ENCODE measurements at regions not wholly inside any gene's neighbourhood (a gene's known extent, or its start where the extent isn't known, plus 50 kb on each side); places are given as distances from the start of the nearest gene placed in this dataset.

DNA sequence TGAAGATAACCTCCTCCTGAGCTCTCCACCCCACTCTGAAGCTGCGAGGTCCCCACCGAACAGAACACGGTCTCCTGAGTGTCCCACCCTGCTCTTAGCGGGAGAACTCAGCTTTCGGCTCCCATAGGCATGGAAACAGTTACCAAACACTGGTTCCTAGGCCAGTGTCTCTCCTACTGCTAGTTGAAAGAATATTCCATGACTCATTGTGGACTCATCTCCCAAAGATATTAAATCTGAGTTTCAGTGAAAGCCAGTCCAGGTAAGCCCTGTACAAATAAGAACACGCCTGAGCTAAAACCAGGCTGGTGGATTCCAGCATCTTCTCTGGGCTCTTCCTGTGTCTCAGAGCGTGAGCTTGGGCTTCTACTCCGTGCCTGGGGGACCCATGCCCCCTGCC lies 107.5 kb upstream of the CLDN14 start:
- Histone ChIP-seq H3K27me3 (ENCODE audit: insufficient read depth, poor library complexity, severe bottlenecking) (no peaks in the 10 kb centered on the region), H3K27ac (replicated peaks) (no peak overlapping the region), H3K4me3 (replicated peaks; ENCODE audit: insufficient read depth, low read length) (no peak overlapping the region)
- TF ChIP-seq, protein P1, sequence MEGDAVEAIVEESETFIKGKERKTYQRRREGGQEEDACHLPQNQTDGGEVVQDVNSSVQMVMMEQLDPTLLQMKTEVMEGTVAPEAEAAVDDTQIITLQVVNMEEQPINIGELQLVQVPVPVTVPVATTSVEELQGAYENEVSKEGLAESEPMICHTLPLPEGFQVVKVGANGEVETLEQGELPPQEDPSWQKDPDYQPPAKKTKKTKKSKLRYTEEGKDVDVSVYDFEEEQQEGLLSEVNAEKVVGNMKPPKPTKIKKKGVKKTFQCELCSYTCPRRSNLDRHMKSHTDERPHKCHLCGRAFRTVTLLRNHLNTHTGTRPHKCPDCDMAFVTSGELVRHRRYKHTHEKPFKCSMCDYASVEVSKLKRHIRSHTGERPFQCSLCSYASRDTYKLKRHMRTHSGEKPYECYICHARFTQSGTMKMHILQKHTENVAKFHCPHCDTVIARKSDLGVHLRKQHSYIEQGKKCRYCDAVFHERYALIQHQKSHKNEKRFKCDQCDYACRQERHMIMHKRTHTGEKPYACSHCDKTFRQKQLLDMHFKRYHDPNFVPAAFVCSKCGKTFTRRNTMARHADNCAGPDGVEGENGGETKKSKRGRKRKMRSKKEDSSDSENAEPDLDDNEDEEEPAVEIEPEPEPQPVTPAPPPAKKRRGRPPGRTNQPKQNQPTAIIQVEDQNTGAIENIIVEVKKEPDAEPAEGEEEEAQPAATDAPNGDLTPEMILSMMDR (IDR thresholded peaks at IDR 0.05; ENCODE audit: insufficient read depth, low read length), result no peak
- TF ChIP-seq POLR2AphosphoS5 (IDR thresholded peaks at IDR 0.05; ENCODE audit: low read depth), result no peak
- no peak for TF ChIP-seq SPI1 (IDR thresholded peaks at IDR 0.05; ENCODE audit: borderline replicate concordance, low read depth)
- no peak for TF ChIP-seq GABPA (IDR thresholded peaks at IDR 0.05; ENCODE audit: low read depth)
- TF ChIP-seq, protein P2, sequence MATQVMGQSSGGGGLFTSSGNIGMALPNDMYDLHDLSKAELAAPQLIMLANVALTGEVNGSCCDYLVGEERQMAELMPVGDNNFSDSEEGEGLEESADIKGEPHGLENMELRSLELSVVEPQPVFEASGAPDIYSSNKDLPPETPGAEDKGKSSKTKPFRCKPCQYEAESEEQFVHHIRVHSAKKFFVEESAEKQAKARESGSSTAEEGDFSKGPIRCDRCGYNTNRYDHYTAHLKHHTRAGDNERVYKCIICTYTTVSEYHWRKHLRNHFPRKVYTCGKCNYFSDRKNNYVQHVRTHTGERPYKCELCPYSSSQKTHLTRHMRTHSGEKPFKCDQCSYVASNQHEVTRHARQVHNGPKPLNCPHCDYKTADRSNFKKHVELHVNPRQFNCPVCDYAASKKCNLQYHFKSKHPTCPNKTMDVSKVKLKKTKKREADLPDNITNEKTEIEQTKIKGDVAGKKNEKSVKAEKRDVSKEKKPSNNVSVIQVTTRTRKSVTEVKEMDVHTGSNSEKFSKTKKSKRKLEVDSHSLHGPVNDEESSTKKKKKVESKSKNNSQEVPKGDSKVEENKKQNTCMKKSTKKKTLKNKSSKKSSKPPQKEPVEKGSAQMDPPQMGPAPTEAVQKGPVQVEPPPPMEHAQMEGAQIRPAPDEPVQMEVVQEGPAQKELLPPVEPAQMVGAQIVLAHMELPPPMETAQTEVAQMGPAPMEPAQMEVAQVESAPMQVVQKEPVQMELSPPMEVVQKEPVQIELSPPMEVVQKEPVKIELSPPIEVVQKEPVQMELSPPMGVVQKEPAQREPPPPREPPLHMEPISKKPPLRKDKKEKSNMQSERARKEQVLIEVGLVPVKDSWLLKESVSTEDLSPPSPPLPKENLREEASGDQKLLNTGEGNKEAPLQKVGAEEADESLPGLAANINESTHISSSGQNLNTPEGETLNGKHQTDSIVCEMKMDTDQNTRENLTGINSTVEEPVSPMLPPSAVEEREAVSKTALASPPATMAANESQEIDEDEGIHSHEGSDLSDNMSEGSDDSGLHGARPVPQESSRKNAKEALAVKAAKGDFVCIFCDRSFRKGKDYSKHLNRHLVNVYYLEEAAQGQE (IDR thresholded peaks at IDR 0.05; ENCODE audit: insufficient replicate concordance, low read depth), result no peak
- no peak for DNase-seq (ENCODE audit: low read depth in 1 of 2, low spot score in 1 of 2)

DNA sequence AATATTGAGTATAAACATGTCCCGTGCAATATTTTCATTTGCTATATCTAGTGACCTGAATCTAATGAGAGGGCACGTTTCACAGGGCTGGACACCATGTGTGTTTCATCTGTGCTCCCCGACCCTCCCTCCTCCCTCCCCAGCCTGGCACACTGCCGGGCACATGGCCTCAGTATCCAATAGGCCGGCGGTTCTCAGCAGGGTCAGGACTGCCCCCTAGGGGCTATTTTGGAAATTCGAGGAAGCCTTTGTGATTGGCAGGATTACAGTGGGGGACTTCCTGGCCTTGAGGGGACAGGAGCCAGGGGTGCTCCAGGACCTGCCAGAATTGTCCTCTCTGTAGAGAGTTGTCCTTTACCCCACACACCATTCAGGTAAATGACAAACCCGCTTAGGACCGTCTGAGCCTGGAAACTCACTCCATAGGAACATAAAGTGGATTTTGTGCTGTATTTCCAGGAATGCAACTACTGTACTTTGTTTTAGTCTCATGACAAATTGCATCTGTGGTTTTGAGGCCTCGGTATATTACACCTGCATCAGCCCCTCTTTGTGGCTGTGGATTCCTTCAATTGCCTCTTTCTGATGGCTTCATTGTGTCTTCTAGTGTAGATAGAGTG lies 109.5 kb upstream of the SIM2 start:
- TF ChIP-seq SPI1 (IDR thresholded peaks at IDR 0.05; ENCODE audit: borderline replicate concordance, low read depth), result no peak
- TF ChIP-seq, protein P1 (IDR thresholded peaks at IDR 0.05; ENCODE audit: insufficient read depth, low read length), result peak; percentile 52
- DNase-seq (ENCODE audit: low read depth in 1 of 2, low spot score in 1 of 2), result peak; percentile 2 to 45
- H3K27me3 ChIP-seq (ENCODE audit: insufficient read depth, poor library complexity, severe bottlenecking), result no peaks in the 10 kb centered on the region
- H3K27ac ChIP-seq (replicated peaks), result no peak overlapping the region
- no peak overlapping the region for H3K4me3 ChIP-seq (replicated peaks; ENCODE audit: insufficient read depth, low read length)

DNA sequence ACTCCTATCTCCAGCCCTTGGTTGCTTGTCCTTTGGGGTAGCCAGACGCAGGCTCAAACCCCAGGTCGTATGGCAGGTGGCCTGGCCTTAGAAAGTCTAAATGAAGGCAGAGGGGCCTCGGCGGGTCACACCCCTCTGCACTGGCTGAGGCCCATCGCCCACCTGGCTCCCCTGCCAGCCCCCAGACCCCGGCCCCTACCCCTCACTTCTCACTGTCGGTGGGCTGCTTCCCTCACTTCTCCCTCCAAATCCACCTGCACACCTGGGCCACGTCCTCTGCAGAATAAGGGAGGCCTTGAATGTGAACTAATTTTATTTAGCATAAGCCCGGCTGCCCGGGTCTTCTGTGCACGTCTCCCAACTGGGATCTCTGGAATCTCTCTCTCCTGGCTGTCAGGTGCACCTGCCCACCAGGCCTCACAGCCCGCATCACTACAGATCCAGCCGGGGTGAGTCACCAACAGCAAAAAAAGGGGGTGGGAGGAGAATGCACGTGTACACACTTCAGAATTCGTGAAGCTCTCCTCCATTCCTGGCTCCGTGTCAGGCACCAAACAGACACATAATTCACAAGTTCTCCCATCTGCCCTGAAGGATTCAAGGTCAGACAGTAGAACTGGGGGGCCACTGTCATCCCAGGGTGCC lies 107.5 kb upstream of the SIM2 start:
- no peak overlapping the region for H3K4me3 ChIP-seq (replicated peaks; ENCODE audit: insufficient read depth, low read length)
- H3K27ac ChIP-seq (replicated peaks), result no peak overlapping the region
- TF ChIP-seq GABPA (IDR thresholded peaks at IDR 0.05; ENCODE audit: low read depth) (no peak), SPI1 (IDR thresholded peaks at IDR 0.05; ENCODE audit: borderline replicate concordance, low read depth) (no peak), POLR2AphosphoS5 (IDR thresholded peaks at IDR 0.05; ENCODE audit: low read depth) (no peak)
- TF ChIP-seq, protein P2 (IDR thresholded peaks at IDR 0.05; ENCODE audit: insufficient replicate concordance, low read depth), result no peak
- TF ChIP-seq, protein P1 (IDR thresholded peaks at IDR 0.05; ENCODE audit: insufficient read depth, low read length), result no peak
- DNase-seq (ENCODE audit: low read depth in 1 of 2, low spot score in 1 of 2), result no peak
- H3K27me3 ChIP-seq (ENCODE audit: insufficient read depth, poor library complexity, severe bottlenecking), result no peaks in the 10 kb centered on the region
